Mammary epithelial cell (primary cell): ENCODE measurements at regions not wholly inside any gene's neighbourhood (a gene's known extent, or its start where the extent isn't known, plus 50 kb on each side); places are given as distances from the start of the nearest gene placed in this dataset.

Source experiments
- EZH2 ChIP-seq: IDR thresholded peaks from 2 replicates; pipeline ENCODE4 v1.6.1; 2012; ENCODE audit warnings: low read length, inconsistent platforms, borderline replicate concordance
- TF ChIP-seq, protein P1 (sequence below), 2 donors: IDR thresholded peaks in 1 of 2; conservative IDR thresholded peaks in 1 of 2; 2 replicates each; pipeline ENCODE4 v1.5.1; 2011 to 2012; ENCODE audit warnings: inconsistent platforms in 2 of 2, low read length in 2 of 2, mild to moderate bottlenecking in 2 of 2, control low read depth in 1 of 2, low read depth in 1 of 2; ENCODE audit not compliant: insufficient read depth in 1 of 2; ENCODE audit errors: extremely low read depth in 1 of 2

DNA sequence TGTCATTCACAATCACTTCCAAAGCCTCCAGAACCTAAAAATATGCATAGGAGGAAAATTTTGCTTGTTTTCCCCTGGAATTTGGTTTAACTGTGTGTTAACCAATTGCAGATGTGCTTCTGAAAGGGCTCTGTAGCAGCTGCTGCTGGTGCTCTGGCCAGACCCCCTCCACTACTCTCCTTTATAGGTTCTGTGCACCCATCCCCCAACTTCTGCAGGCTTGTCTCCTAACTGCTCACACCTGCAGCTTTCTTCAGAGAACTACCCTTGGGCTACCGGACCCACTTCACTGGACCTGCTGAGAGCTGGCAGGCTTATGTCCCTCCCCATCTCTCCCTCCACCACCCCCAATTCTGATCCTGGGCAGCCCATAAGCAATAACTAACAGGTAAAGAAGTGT, 662.1 kb upstream of the DIPK2B start:
- TF ChIP-seq EZH2: no peak
- TF ChIP-seq, protein P1, sequence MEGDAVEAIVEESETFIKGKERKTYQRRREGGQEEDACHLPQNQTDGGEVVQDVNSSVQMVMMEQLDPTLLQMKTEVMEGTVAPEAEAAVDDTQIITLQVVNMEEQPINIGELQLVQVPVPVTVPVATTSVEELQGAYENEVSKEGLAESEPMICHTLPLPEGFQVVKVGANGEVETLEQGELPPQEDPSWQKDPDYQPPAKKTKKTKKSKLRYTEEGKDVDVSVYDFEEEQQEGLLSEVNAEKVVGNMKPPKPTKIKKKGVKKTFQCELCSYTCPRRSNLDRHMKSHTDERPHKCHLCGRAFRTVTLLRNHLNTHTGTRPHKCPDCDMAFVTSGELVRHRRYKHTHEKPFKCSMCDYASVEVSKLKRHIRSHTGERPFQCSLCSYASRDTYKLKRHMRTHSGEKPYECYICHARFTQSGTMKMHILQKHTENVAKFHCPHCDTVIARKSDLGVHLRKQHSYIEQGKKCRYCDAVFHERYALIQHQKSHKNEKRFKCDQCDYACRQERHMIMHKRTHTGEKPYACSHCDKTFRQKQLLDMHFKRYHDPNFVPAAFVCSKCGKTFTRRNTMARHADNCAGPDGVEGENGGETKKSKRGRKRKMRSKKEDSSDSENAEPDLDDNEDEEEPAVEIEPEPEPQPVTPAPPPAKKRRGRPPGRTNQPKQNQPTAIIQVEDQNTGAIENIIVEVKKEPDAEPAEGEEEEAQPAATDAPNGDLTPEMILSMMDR (conservative IDR thresholded peaks at IDR 0.05 in 1 of 2, IDR thresholded peaks at IDR 0.05 in 1 of 2; ENCODE audit: extremely low read depth in 1 of 2, insufficient read depth in 1 of 2, low read depth in 1 of 2, low read length in 2 of 2): no peak
